Mesothelial cell of epicardium (in vitro differentiated cells): ENCODE measurements at regions not wholly inside any gene's neighbourhood (a gene's known extent, or its start where the extent isn't known, plus 50 kb on each side); places are given as distances from the start of the nearest gene placed in this dataset.

Experiments
- DNase-seq, 2 experiments: peaks; one replicate each; pipeline ENCODE4 v3.0.0; 2021; ENCODE audit warnings: low spot score in 2 of 2; ENCODE audit not compliant: unreplicated experiment in 2 of 2
- H3K27ac Mint-ChIP-seq: 2 replicates; pipeline ENCODE4 v1.8.0; 2021; ENCODE audit warnings: mixed read lengths
- H3K27me3 Mint-ChIP-seq: 2 replicates; pipeline ENCODE4 v1.8.0; 2021; ENCODE audit warnings: low read depth, mixed read lengths
- H3K36me3 Mint-ChIP-seq: 2 replicates; pipeline ENCODE4 v1.8.0; 2021; ENCODE audit warnings: mixed read lengths
- H3K4me1 Mint-ChIP-seq: 2 replicates; pipeline ENCODE4 v1.8.0; 2021; ENCODE audit warnings: mixed read lengths
- H3K4me3 Mint-ChIP-seq: 2 replicates; pipeline ENCODE4 v1.8.0; 2021; ENCODE audit warnings: mild to moderate bottlenecking, moderate library complexity, mixed read lengths
- H3K9me3 Mint-ChIP-seq: 2 replicates; pipeline ENCODE4 v1.8.0; 2021; ENCODE audit warnings: mixed read lengths
- CTCF ChIP-seq: fragments of 200-600 bp; sonication (generic); IDR thresholded peaks from one replicate; pipeline ENCODE4 v1.5.0; 2021; ENCODE audit warnings: antibody characterized with exemption; ENCODE audit not compliant: unreplicated experiment

GRCh38 chr6:9520417-9521151, 894.3 kb downstream of the TFAP2A start:
- DNase-seq = no peak
- no peak overlapping the region for H3K27ac Mint-ChIP-seq

GRCh38 chr6:9518431-9518830, 896.4 kb downstream of the TFAP2A start:
- no peak for DNase-seq
- no peaks in the 10 kb centered on the region for H3K36me3 Mint-ChIP-seq
- no peak overlapping the region for H3K4me3 Mint-ChIP-seq
- no peaks in the 10 kb centered on the region for H3K27me3 Mint-ChIP-seq
- H3K9me3 Mint-ChIP-seq = peaks cover 5% of the 10 kb centered on the region
- no peak overlapping the region for H3K27ac Mint-ChIP-seq
- peaks cover 42% of the 10 kb centered on the region for H3K4me1 Mint-ChIP-seq
- TF ChIP-seq CTCF = no peak

More at GRCh38 chr6:9520417-9521151, 894.3 kb downstream of the TFAP2A start:
- Mint-ChIP-seq H3K4me3 (no peak overlapping the region), H3K27me3 (no peaks in the 10 kb centered on the region), H3K9me3 (peaks cover 5% of the 10 kb centered on the region), H3K4me1 (peaks cover 46% of the 10 kb centered on the region), H3K36me3 (no peaks in the 10 kb centered on the region)
- TF ChIP-seq CTCF = no peak

- DNase-seq = no peak
- H3K36me3 Mint-ChIP-seq = no peaks in the 10 kb centered on the region
- H3K4me3 Mint-ChIP-seq = no peak overlapping the region
- H3K9me3 Mint-ChIP-seq = peaks cover 5% of the 10 kb centered on the region
- TF ChIP-seq CTCF = no peak
- no peaks in the 10 kb centered on the region for H3K27me3 Mint-ChIP-seq
- H3K4me1 Mint-ChIP-seq = peaks cover 36% of the 10 kb centered on the region
- no peak overlapping the region for H3K27ac Mint-ChIP-seq
Measured at GRCh38 chr6:9517806-9518205, 897.1 kb downstream of the TFAP2A start.

- DNase-seq = no peak
Measured at GRCh38 chr6:9515633-9516606, 899.0 kb downstream of the TFAP2A start.

GRCh38 chr6:9514146-9514545, 900.7 kb downstream of the TFAP2A start:
- Mint-ChIP-seq H3K27me3 (no peaks in the 10 kb centered on the region), H3K4me1 (peaks cover 11% of the 10 kb centered on the region), H3K36me3 (no peaks in the 10 kb centered on the region), H3K4me3 (no peak overlapping the region), H3K9me3 (no peaks in the 10 kb centered on the region), H3K27ac (no peak overlapping the region)
- no peak for TF ChIP-seq CTCF
- DNase-seq = no peak

More at GRCh38 chr6:9515633-9516606, 899.0 kb downstream of the TFAP2A start:
- Mint-ChIP-seq H3K36me3 (no peaks in the 10 kb centered on the region), H3K27me3 (no peaks in the 10 kb centered on the region), H3K27ac (no peak overlapping the region), H3K4me3 (no peak overlapping the region), H3K4me1 (peaks cover 19% of the 10 kb centered on the region), H3K9me3 (peaks cover 5% of the 10 kb centered on the region)
- TF ChIP-seq CTCF = no peak
